HL-60 (cell line): ENCODE measurements at regions not wholly inside any gene's neighbourhood (a gene's known extent, or its start where the extent isn't known, plus 50 kb on each side); places are given as distances from the start of the nearest gene placed in this dataset.
"Not testable (repeated sequence)": the region's sequence is repeated elsewhere in the genome, so short reads cannot be mapped to it uniquely, and the experiment has no call there.

Experiments
- DNase-seq, 2 experiments: peaks; one replicate each; pipeline ENCODE4 v3.0.0-alpha.2; 2010 to 2020; ENCODE audit warnings: low read depth in 1 of 2, low spot score in 1 of 2
- H3K27ac ChIP-seq: fragments of 250-450 bp; sonication (Bioruptor Pico); replicated peaks from 2 replicates; pipeline ENCODE4 v1.5.1; 2020; ENCODE audit warnings: mild to moderate bottlenecking, moderate library complexity
- H3K27me3 ChIP-seq: fragments of 250-450 bp; sonication (Bioruptor Pico); 2 replicates; pipeline ENCODE4 v1.5.1; 2021; ENCODE audit warnings: mild to moderate bottlenecking, moderate library complexity; ENCODE audit not compliant: insufficient read depth, poor library complexity, severe bottlenecking
- H3K4me3 ChIP-seq: replicated peaks from 2 replicates; pipeline ENCODE4 v1.5.1; 2011; ENCODE audit warnings: mild to moderate bottlenecking, control low read depth, low read length; ENCODE audit not compliant: insufficient read depth
- CTCF ChIP-seq: IDR thresholded peaks from one replicate; pipeline ENCODE4 v1.5.1; 2011; ENCODE audit warnings: low read length, control low read depth, inconsistent platforms; ENCODE audit not compliant: insufficient read depth
- GABPA ChIP-seq: IDR thresholded peaks from 2 replicates; pipeline ENCODE4 v1.6.1; 2012; ENCODE audit warnings: low read depth
- POLR2AphosphoS5 ChIP-seq: IDR thresholded peaks from 2 replicates; pipeline ENCODE4 v1.6.1; 2012; ENCODE audit warnings: low read depth
- SPI1 ChIP-seq: IDR thresholded peaks from 2 replicates; pipeline ENCODE4 v1.6.1; 2012; ENCODE audit warnings: low read depth, mild to moderate bottlenecking, borderline replicate concordance
- TF ChIP-seq, protein P1 (sequence below): IDR thresholded peaks from 2 replicates; pipeline ENCODE4 v1.6.1; 2012; ENCODE audit warnings: low read depth; ENCODE audit not compliant: insufficient replicate concordance

DNA sequence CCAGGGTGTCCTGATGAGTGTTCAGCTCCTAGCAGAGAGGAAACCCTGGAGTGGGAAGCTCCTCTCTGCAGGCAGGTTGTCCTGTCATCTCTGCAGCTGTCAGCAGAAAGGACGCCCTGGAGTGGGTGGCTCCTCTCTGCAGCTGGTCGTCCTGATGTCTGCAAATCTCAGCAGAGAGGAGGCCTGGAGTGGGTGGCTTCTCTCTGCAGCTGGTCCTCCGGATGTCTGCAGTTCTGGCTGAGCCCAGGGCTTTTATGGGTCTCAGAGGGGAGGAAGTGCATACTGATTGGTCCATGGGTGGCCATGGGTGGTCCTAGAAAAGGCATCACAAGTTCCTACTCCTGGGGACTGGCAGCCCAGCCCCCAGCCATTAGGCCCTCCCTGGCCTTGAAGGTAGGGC, 102.6 kb upstream of the BNIP2 start:
- TF ChIP-seq SPI1 (no peak), CTCF (no peak), POLR2AphosphoS5 (no peak), GABPA (no peak)
- TF ChIP-seq, protein P1, sequence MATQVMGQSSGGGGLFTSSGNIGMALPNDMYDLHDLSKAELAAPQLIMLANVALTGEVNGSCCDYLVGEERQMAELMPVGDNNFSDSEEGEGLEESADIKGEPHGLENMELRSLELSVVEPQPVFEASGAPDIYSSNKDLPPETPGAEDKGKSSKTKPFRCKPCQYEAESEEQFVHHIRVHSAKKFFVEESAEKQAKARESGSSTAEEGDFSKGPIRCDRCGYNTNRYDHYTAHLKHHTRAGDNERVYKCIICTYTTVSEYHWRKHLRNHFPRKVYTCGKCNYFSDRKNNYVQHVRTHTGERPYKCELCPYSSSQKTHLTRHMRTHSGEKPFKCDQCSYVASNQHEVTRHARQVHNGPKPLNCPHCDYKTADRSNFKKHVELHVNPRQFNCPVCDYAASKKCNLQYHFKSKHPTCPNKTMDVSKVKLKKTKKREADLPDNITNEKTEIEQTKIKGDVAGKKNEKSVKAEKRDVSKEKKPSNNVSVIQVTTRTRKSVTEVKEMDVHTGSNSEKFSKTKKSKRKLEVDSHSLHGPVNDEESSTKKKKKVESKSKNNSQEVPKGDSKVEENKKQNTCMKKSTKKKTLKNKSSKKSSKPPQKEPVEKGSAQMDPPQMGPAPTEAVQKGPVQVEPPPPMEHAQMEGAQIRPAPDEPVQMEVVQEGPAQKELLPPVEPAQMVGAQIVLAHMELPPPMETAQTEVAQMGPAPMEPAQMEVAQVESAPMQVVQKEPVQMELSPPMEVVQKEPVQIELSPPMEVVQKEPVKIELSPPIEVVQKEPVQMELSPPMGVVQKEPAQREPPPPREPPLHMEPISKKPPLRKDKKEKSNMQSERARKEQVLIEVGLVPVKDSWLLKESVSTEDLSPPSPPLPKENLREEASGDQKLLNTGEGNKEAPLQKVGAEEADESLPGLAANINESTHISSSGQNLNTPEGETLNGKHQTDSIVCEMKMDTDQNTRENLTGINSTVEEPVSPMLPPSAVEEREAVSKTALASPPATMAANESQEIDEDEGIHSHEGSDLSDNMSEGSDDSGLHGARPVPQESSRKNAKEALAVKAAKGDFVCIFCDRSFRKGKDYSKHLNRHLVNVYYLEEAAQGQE, result no peak
- peaks cover 6% of the 10 kb centered on the region for H3K27me3 ChIP-seq
- DNase-seq, result no peak
- H3K27ac ChIP-seq, result no peak overlapping the region
- H3K4me3 ChIP-seq, result no peak overlapping the region

DNA sequence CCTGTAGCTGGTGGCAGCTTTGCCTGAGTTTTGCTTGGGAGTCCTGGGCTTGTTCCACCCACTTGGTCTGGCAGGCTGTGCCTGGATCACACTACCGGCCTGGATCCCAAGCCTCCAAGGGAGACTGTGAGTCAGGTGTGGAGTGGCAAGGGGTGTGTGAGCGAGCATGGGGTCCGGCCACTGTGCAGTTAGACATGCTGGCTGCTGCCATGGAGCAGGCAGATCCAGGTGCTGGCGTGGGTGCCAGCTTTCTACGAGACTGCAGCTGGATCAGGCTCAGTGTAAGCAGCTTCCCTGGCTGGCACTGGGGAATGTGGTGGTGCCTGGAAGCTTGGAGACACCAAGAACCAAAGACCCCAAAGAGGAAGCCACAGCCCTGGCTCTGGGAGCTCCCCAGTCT, 102.0 kb upstream of the BNIP2 start:
- TF ChIP-seq, protein P1, result no peak
- TF ChIP-seq CTCF (no peak), POLR2AphosphoS5 (no peak), SPI1 (no peak), GABPA (no peak)

DNA sequence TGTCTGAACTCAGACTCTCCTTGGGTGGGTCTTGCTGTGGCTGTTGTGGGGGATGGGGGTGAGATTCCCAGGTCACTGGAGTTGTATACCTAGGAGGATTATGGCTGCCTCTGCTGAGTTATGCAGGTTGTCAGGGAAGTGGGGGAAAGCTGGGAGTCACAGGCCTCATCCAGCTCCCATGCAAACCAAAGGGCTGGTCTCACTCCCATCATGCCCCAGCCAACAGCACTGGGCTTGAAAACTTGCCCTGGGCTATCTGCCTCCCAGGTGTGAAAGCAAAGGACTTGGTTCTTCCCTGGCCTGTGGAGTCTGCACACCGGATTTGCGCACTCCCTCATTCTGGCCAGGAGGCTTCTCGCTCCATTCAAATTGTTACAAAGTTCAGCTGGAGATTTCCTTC, 97.3 kb upstream of the BNIP2 start:
- DNase-seq, H3K4me3 ChIP-seq, H3K27ac ChIP-seq, H3K27me3 ChIP-seq: not testable (repeated sequence)

More for the DNA sequence above, 102.0 kb upstream of the BNIP2 start:
- no peak overlapping the region for H3K4me3 ChIP-seq
- no peak overlapping the region for H3K27ac ChIP-seq
- no peak for DNase-seq
- H3K27me3 ChIP-seq, result peaks cover 6% of the 10 kb centered on the region

GRCh38 chr15:59785981-59786380, 96.9 kb upstream of the BNIP2 start:
- H3K4me3 ChIP-seq, DNase-seq, H3K27ac ChIP-seq, H3K27me3 ChIP-seq: not testable (repeated sequence)

DNA sequence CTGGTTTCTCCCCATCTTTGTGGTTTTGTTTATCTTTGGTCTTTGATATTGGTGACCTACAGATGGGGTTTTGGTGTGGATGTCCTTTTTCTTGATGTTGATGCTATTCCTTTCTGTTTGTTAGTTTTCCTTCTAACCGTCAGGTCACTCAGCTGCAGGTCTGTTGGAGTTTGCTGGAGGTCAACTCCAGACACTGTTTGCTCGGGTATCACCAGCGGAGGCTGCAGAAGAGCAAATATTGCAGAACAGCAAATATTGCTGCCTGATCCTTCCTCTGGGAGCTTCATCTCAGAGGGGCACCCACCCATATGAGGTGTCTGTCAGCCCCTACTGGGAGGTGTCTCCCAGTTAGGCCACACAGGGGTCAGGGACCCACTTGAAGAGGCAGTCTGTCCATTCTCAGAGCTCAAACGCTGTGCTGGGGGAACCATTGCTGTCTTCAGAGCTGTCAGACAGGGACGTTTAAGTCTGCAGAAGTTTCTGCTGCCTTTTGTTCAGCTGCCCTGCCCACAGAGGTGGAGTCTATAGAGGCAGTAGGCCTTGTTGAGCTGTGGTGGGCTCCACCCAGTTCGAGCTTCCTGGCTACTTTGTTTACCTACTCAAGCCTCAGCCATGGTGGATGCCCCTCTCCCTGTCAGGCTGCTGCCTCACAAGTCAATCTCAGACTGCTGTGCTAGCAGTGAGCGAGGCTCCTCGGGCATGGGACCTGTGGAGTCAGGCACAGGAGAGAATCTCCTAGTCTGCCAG, 94.8 kb upstream of the BNIP2 start:
- not testable (repeated sequence) for H3K27ac ChIP-seq, DNase-seq, H3K4me3 ChIP-seq, H3K27me3 ChIP-seq
